Osteocyte (in vitro differentiated cells): ENCODE measurements at regions not wholly inside any gene's neighbourhood (a gene's known extent, or its start where the extent isn't known, plus 50 kb on each side); places are given as distances from the start of the nearest gene placed in this dataset.

Experiments
- DNase-seq: peaks from one replicate; pipeline ENCODE4 v3.0.0; 2021; ENCODE audit warnings: mixed read lengths; ENCODE audit not compliant: unreplicated experiment; ENCODE audit errors: extremely low spot score
- H3K27ac Mint-ChIP-seq: one replicate; pipeline ENCODE4 v1.8.0; 2021; ENCODE audit warnings: mild to moderate bottlenecking, mixed read lengths; ENCODE audit not compliant: unreplicated experiment
- H3K27me3 Mint-ChIP-seq: one replicate; pipeline ENCODE4 v1.8.0; 2021; ENCODE audit warnings: mixed read lengths; ENCODE audit not compliant: unreplicated experiment
- H3K36me3 Mint-ChIP-seq: one replicate; pipeline ENCODE4 v1.8.0; 2021; ENCODE audit warnings: mixed read lengths; ENCODE audit not compliant: unreplicated experiment
- H3K4me1 Mint-ChIP-seq: one replicate; pipeline ENCODE4 v1.8.0; 2021; ENCODE audit warnings: mixed read lengths; ENCODE audit not compliant: unreplicated experiment
- H3K4me3 Mint-ChIP-seq: one replicate; pipeline ENCODE4 v1.8.0; 2021; ENCODE audit warnings: mild to moderate bottlenecking, moderate library complexity, mixed read lengths; ENCODE audit not compliant: unreplicated experiment
- H3K9me3 Mint-ChIP-seq: one replicate; pipeline ENCODE4 v1.8.0; 2021; ENCODE audit warnings: mixed read lengths; ENCODE audit not compliant: unreplicated experiment
- TF ChIP-seq, protein P1 (sequence below): fragments of 200-600 bp; sonication (generic); IDR thresholded peaks from 2 replicates; pipeline ENCODE4 v1.5.0; 2021; ENCODE audit warnings: antibody characterized with exemption, mild to moderate bottlenecking, moderate library complexity

DNA sequence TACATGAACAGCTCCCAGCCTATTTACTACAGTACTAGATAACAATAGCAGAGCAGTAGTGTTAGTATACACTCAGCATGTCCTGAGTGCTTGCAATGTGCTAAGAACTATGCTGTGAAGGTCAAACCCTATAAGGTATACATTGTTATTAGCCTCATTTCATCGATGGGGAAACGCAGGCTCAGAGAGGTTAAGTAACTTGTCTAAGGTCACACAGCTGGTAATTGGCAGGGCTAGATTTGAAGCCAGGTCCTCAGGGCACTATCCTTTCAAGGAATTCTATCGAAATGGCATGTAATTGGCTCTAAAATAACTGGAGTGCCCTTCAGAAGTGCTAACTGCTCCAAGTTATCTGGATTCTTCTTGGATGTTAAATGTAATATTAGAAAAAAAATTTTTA lies 295.6 kb downstream of the ZNF536 start:
- TF ChIP-seq, protein P1, sequence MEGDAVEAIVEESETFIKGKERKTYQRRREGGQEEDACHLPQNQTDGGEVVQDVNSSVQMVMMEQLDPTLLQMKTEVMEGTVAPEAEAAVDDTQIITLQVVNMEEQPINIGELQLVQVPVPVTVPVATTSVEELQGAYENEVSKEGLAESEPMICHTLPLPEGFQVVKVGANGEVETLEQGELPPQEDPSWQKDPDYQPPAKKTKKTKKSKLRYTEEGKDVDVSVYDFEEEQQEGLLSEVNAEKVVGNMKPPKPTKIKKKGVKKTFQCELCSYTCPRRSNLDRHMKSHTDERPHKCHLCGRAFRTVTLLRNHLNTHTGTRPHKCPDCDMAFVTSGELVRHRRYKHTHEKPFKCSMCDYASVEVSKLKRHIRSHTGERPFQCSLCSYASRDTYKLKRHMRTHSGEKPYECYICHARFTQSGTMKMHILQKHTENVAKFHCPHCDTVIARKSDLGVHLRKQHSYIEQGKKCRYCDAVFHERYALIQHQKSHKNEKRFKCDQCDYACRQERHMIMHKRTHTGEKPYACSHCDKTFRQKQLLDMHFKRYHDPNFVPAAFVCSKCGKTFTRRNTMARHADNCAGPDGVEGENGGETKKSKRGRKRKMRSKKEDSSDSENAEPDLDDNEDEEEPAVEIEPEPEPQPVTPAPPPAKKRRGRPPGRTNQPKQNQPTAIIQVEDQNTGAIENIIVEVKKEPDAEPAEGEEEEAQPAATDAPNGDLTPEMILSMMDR, result no peak
- no peaks in the 10 kb centered on the region for H3K36me3 Mint-ChIP-seq
- no peaks in the 10 kb centered on the region for H3K4me1 Mint-ChIP-seq
- H3K9me3 Mint-ChIP-seq, result no peaks in the 10 kb centered on the region
- H3K27me3 Mint-ChIP-seq, result peaks cover 4% of the 10 kb centered on the region
- H3K4me3 Mint-ChIP-seq, result no peak overlapping the region
- no peak overlapping the region for H3K27ac Mint-ChIP-seq
- peak; percentile 21 for DNase-seq

DNA sequence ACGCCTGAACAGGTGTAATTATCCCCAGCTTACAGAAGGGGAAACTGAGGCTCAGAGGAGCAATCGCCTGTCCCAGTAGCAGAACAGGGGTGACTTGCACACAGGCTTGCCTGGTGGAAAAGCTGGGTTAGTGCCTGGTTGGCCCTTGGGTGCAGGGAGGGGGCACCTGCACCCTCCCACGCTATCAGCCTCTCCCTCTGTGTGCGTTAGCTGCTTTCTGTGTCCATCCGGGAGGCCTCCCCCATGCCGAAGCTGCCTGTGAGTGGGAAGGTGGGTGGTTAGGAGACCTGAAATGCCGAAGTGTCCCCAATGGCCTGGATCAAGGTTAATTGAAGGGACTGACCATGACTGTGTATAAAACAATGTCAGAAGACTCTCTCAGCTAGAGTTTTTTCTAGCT lies 295.0 kb downstream of the ZNF536 start:
- no peaks in the 10 kb centered on the region for H3K9me3 Mint-ChIP-seq
- H3K4me1 Mint-ChIP-seq, result no peaks in the 10 kb centered on the region
- H3K27ac Mint-ChIP-seq, result no peak overlapping the region
- H3K4me3 Mint-ChIP-seq, result no peak overlapping the region
- TF ChIP-seq, protein P1, result no peak
- H3K27me3 Mint-ChIP-seq, result peaks cover 7% of the 10 kb centered on the region
- peak; percentile 77 for DNase-seq
- no peaks in the 10 kb centered on the region for H3K36me3 Mint-ChIP-seq

DNA sequence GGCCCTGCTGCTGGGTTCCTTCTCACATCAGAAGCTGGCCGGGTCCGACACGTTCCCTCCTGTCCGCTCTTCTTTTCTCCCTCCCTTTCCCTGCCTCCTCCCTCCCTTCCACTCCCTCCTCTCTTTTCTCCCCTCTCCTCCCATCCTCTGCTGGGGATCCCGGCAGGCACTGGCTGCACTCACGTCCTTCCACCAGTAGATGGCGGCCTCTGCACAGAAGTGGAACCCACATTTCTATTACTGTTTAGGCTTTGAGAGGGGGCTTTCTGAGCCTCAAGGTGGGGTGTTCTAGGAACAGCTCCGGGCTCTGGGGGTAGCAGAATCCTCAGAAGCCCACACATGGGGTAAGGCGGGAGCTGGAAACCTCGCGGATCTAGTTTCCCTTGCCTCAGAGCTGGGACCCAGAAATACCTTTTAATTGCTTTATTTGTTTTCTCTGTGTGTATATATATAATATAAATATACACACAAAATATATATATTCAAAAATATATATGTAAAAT lies 294.2 kb downstream of the ZNF536 start:
- Mint-ChIP-seq H3K4me1 (no peaks in the 10 kb centered on the region), H3K9me3 (no peaks in the 10 kb centered on the region), H3K27me3 (peaks cover 7% of the 10 kb centered on the region), H3K4me3 (no peak overlapping the region), H3K27ac (no peak overlapping the region), H3K36me3 (no peaks in the 10 kb centered on the region)
- DNase-seq, result peak; percentile 84
- TF ChIP-seq, protein P1, result peak; percentile 87

DNA sequence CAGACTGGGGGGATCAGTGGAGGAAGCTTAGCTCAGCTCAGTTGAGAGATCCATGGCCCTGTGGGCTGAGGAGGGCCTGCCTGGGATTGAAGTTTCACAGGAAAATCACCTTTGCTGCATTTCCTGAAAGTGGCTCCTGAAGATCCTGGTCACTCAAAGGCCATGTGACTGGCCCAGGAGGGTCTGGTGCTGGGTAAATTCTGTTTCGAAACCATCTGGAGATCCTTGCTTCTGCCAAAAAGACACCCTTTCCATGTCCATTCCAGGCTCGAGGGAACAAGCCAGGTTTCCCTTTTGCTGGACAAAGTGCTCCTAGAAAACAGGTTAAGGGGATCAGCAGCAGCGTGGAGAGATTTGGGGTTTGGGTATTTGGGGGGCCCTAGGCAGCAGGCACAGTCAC lies 293.3 kb downstream of the ZNF536 start:
- H3K27me3 Mint-ChIP-seq, result peaks cover 7% of the 10 kb centered on the region
- TF ChIP-seq, protein P1, result no peak
- no peaks in the 10 kb centered on the region for H3K36me3 Mint-ChIP-seq
- no peaks in the 10 kb centered on the region for H3K9me3 Mint-ChIP-seq
- DNase-seq, result peak; percentile 44
- H3K4me3 Mint-ChIP-seq, result no peak overlapping the region
- H3K4me1 Mint-ChIP-seq, result no peaks in the 10 kb centered on the region
- no peak overlapping the region for H3K27ac Mint-ChIP-seq

DNA sequence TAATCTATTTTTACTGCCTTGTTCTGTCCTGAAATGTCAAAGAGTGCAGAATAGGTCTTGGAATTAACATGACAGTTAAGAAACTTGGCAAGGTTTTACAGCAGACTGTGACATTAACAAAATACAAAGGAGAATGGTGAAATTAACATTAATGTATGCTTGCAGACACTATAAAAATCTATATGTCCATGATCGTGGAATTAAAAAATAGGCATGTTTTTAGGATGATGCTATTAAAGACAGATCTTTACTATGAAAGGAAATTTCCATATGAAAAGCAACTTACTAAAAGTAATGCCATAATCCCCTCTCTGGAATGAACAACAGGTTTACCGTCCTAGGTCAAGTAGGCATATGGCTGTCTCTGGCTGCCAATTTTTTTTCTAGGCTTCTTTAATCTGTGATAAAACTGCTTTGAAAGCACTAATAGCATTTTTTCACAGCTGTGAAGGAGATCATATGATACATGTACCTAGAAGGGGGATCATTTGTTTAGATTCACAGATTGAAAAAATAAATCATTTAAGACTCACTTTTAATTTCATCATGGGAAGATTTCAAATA lies 291.5 kb downstream of the ZNF536 start:
- H3K27ac Mint-ChIP-seq, result no peak overlapping the region
- H3K4me1 Mint-ChIP-seq, result no peaks in the 10 kb centered on the region
- no peaks in the 10 kb centered on the region for H3K9me3 Mint-ChIP-seq
- peaks cover 7% of the 10 kb centered on the region for H3K27me3 Mint-ChIP-seq
- TF ChIP-seq, protein P1, result no peak
- H3K4me3 Mint-ChIP-seq, result no peak overlapping the region
- no peak for DNase-seq
- H3K36me3 Mint-ChIP-seq, result no peaks in the 10 kb centered on the region
